Adrenal gland (tissue), 5 donors: ENCODE measurements at regions not wholly inside any gene's neighbourhood (a gene's known extent, or its start where the extent isn't known, plus 50 kb on each side); places are given as distances from the start of the nearest gene placed in this dataset.

Source experiments
- POLR2A ChIP-seq, 2 donors: fragments of 450-650 bp; IDR thresholded peaks; one replicate each; pipeline ENCODE4 v1.6.1; 2017; ENCODE audit warnings: antibody characterized with exemption in 2 of 2, mild to moderate bottlenecking in 2 of 2, moderate library complexity in 1 of 2
- TF ChIP-seq, protein P1 (sequence below), 6 experiments: fragments of 450-650 bp in 4 of 6; fragments of 200-600 bp in 2 of 6; sonication (generic) in 1 of 6; IDR thresholded peaks; 1 replicate in 5 of 6; 2 replicates in 1 of 6; pipeline versions ENCODE4 v1.5.1 to v1.8.0; 2016 to 2021; ENCODE audit warnings: antibody characterized with exemption in 6 of 6, mild to moderate bottlenecking in 2 of 6, moderate library complexity in 1 of 6
- donor health status: DM: no; HTN: no; CAD: no.

DNA sequence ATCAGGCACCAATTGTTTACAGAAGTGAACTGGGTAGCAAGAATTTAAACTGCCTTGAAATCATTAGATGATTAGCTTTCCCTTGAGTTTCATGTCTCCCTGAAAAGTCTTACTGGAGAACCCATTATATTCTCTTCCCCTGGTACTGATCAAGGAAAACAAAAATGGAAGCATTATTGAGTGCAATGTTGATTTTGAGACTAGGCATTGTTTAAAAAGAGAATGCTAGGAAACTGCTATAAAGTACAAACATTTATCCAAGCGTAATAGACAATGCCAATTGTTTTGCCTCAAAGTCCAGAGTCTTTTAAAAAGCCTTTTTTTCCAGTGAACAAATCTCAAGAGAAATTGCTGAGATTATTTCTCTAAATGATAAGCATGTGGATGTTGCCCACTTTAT is 197.0 kb downstream of the CCER1 start:
- TF ChIP-seq POLR2A (IDR thresholded peaks at IDR 0.05): no peak
- TF ChIP-seq, protein P1, sequence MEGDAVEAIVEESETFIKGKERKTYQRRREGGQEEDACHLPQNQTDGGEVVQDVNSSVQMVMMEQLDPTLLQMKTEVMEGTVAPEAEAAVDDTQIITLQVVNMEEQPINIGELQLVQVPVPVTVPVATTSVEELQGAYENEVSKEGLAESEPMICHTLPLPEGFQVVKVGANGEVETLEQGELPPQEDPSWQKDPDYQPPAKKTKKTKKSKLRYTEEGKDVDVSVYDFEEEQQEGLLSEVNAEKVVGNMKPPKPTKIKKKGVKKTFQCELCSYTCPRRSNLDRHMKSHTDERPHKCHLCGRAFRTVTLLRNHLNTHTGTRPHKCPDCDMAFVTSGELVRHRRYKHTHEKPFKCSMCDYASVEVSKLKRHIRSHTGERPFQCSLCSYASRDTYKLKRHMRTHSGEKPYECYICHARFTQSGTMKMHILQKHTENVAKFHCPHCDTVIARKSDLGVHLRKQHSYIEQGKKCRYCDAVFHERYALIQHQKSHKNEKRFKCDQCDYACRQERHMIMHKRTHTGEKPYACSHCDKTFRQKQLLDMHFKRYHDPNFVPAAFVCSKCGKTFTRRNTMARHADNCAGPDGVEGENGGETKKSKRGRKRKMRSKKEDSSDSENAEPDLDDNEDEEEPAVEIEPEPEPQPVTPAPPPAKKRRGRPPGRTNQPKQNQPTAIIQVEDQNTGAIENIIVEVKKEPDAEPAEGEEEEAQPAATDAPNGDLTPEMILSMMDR (IDR thresholded peaks at IDR 0.05): no peak
